ENCODE measurements at regions not wholly inside any gene's neighbourhood (a gene's known extent, or its start where the extent isn't known, plus 50 kb on each side); places are given as distances from the start of the nearest gene placed in this dataset.

- TF ChIP-seq CTCF (IDR thresholded peaks at IDR 0.05; ENCODE audit: control insufficient read depth, extremely low read depth, insufficient read depth): no peak
- no peak for DNase-seq (ENCODE audit: low read depth)
- no peak overlapping the region for H3K4me3 ChIP-seq (ENCODE audit: low read depth, low read length)
Measured at GRCh38 chr2:83696838-83697237, 762.2 kb downstream of the SUCLG1 start.

- no peak for TF ChIP-seq CTCF (IDR thresholded peaks at IDR 0.05; ENCODE audit: control insufficient read depth, extremely low read depth, insufficient read depth)
Measured at GRCh38 chr2:83695530-83695929, 763.5 kb downstream of the SUCLG1 start.

GRCh38 chr2:83695037-83695436 is 764.0 kb downstream of the SUCLG1 start:
- H3K4me3 ChIP-seq (ENCODE audit: low read depth, low read length): no peak overlapping the region
- TF ChIP-seq CTCF (IDR thresholded peaks at IDR 0.05; ENCODE audit: control insufficient read depth, extremely low read depth, insufficient read depth): no peak
- DNase-seq (ENCODE audit: low read depth): no peak

More at GRCh38 chr2:83695530-83695929, 763.5 kb downstream of the SUCLG1 start:
- H3K4me3 ChIP-seq (ENCODE audit: low read depth, low read length): no peak overlapping the region
- DNase-seq (ENCODE audit: low read depth): no peak

GRCh38 chr2:83689402-83689801 is 769.7 kb downstream of the SUCLG1 start:
- no peak overlapping the region for H3K4me3 ChIP-seq (ENCODE audit: low read depth, low read length)
- DNase-seq (ENCODE audit: low read depth): no peak
- no peak for TF ChIP-seq CTCF (IDR thresholded peaks at IDR 0.05; ENCODE audit: control insufficient read depth, extremely low read depth, insufficient read depth)

- no peak for TF ChIP-seq CTCF (IDR thresholded peaks at IDR 0.05; ENCODE audit: control insufficient read depth, extremely low read depth, insufficient read depth)
- DNase-seq (ENCODE audit: low read depth): no peak
- no peak overlapping the region for H3K4me3 ChIP-seq (ENCODE audit: low read depth, low read length)
Measured at GRCh38 chr2:83686863-83687262, 772.2 kb downstream of the SUCLG1 start.

GRCh38 chr2:83674050-83674449 is 785.0 kb downstream of the SUCLG1 start:
- no peak for DNase-seq (ENCODE audit: low read depth)
- no peak for TF ChIP-seq CTCF (IDR thresholded peaks at IDR 0.05; ENCODE audit: control insufficient read depth, extremely low read depth, insufficient read depth)
- H3K4me3 ChIP-seq (ENCODE audit: low read depth, low read length): no peak overlapping the region

- DNase-seq (ENCODE audit: low read depth): no peak
- no peak overlapping the region for H3K4me3 ChIP-seq (ENCODE audit: low read depth, low read length)
- TF ChIP-seq CTCF (IDR thresholded peaks at IDR 0.05; ENCODE audit: control insufficient read depth, extremely low read depth, insufficient read depth): no peak
Measured at GRCh38 chr2:83665894-83666293, 793.2 kb downstream of the SUCLG1 start.
